Osteoblast (primary cell): ENCODE measurements at regions not wholly inside any gene's neighbourhood (a gene's known extent, or its start where the extent isn't known, plus 50 kb on each side); places are given as distances from the start of the nearest gene placed in this dataset.

Experiments
- DNase-seq: peaks from one replicate; pipeline ENCODE4 v3.0.0; 2011; ENCODE audit warnings: low spot score, mixed read lengths; ENCODE audit not compliant: insufficient read length; ENCODE audit errors: missing footprints
- H2AFZ ChIP-seq: 2 replicates; pipeline ENCODE4 v1.6.0; 2011; ENCODE audit warnings: mild to moderate bottlenecking, low read length
- H3K27ac ChIP-seq: 2 replicates; pipeline ENCODE4 v1.5.1; 2011; ENCODE audit warnings: mild to moderate bottlenecking, low read depth, low read length, moderate library complexity
- H3K27me3 ChIP-seq: 2 replicates; pipeline ENCODE4 v1.6.0; 2012; ENCODE audit warnings: mild to moderate bottlenecking, control low read depth, inconsistent platforms, low read length, moderate library complexity; ENCODE audit not compliant: insufficient read depth
- H3K36me3 ChIP-seq: 2 replicates; pipeline ENCODE4 v1.5.1; 2011; ENCODE audit warnings: mild to moderate bottlenecking, low read length, control low read depth, moderate library complexity; ENCODE audit not compliant: insufficient read depth
- H3K4me1 ChIP-seq: 2 replicates; pipeline ENCODE4 v1.5.1; 2011; ENCODE audit warnings: mild to moderate bottlenecking, low read length, control low read depth, moderate library complexity; ENCODE audit not compliant: insufficient read depth
- H3K4me2 ChIP-seq: 2 replicates; pipeline ENCODE4 v1.6.0; 2011; ENCODE audit warnings: mild to moderate bottlenecking, low read length; ENCODE audit not compliant: insufficient read depth
- H3K4me3 ChIP-seq: fragments of 200-600 bp; sonication (generic); 3 replicates; pipeline ENCODE4 v1.5.1; 2012; ENCODE audit warnings: mild to moderate bottlenecking, low read length, inconsistent platforms; ENCODE audit not compliant: insufficient read depth
- H3K79me2 ChIP-seq: 2 replicates; pipeline ENCODE4 v1.6.0; 2012; ENCODE audit warnings: mild to moderate bottlenecking, low read length, control low read depth, inconsistent platforms; ENCODE audit not compliant: insufficient read depth
- H3K9me3 ChIP-seq: 2 replicates; pipeline ENCODE4 v1.5.1; 2011; ENCODE audit warnings: low read depth, low read length, control low read depth
- H4K20me1 ChIP-seq: 2 replicates; pipeline ENCODE4 v1.6.0; 2012; ENCODE audit warnings: mild to moderate bottlenecking, low read length, control low read depth; ENCODE audit not compliant: insufficient read depth
- TF ChIP-seq, protein P1 (sequence below): IDR thresholded peaks from 2 replicates; pipeline ENCODE4 v1.5.1; 2011; ENCODE audit warnings: mild to moderate bottlenecking, low read depth, low read length, moderate library complexity; ENCODE audit errors: extremely low read depth

DNA sequence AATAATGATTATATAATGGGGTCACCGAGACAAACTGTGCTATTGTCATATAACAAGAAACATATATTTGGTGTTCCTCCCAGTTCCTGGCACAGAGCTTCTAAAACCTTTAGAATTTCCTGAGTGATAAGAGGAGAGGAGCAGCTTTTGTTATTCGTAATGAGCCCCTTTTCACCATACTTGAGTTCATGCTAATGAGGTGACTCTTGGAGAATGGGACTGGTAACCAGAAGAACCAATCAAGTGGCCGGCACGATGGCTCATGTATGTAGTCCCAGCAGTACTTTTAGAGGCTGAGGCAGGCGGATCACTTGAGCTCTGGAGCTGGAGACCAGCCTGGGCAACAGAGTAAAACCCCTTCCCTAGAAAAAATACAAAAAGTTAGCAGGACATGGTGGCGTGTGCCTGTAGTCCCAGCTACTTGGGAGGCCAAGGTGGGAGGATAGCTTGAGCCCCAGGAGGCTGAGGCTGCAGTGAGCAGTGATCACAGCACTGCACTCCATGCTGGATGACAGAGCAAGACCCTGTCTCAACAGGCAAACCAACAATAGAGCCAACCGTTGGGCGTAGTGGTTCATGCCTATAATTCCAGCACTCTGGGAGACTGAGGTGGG, 62.7 kb upstream of the FTH1 start:
- Histone ChIP-seq H3K36me3 (no peaks in the 10 kb centered on the region), H2AFZ (no peak overlapping the region), H3K4me1 (peaks cover 7% of the 10 kb centered on the region), H3K4me2 (no peak overlapping the region), H3K27me3 (peaks cover under 1% of the 10 kb centered on the region), H4K20me1 (no peaks in the 10 kb centered on the region), H3K27ac (no peak overlapping the region), H3K79me2 (no peaks in the 10 kb centered on the region), H3K4me3 (no peak overlapping the region), H3K9me3 (peaks cover 7% of the 10 kb centered on the region)
- TF ChIP-seq, protein P1, sequence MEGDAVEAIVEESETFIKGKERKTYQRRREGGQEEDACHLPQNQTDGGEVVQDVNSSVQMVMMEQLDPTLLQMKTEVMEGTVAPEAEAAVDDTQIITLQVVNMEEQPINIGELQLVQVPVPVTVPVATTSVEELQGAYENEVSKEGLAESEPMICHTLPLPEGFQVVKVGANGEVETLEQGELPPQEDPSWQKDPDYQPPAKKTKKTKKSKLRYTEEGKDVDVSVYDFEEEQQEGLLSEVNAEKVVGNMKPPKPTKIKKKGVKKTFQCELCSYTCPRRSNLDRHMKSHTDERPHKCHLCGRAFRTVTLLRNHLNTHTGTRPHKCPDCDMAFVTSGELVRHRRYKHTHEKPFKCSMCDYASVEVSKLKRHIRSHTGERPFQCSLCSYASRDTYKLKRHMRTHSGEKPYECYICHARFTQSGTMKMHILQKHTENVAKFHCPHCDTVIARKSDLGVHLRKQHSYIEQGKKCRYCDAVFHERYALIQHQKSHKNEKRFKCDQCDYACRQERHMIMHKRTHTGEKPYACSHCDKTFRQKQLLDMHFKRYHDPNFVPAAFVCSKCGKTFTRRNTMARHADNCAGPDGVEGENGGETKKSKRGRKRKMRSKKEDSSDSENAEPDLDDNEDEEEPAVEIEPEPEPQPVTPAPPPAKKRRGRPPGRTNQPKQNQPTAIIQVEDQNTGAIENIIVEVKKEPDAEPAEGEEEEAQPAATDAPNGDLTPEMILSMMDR: no peak
- no peak for DNase-seq

DNA sequence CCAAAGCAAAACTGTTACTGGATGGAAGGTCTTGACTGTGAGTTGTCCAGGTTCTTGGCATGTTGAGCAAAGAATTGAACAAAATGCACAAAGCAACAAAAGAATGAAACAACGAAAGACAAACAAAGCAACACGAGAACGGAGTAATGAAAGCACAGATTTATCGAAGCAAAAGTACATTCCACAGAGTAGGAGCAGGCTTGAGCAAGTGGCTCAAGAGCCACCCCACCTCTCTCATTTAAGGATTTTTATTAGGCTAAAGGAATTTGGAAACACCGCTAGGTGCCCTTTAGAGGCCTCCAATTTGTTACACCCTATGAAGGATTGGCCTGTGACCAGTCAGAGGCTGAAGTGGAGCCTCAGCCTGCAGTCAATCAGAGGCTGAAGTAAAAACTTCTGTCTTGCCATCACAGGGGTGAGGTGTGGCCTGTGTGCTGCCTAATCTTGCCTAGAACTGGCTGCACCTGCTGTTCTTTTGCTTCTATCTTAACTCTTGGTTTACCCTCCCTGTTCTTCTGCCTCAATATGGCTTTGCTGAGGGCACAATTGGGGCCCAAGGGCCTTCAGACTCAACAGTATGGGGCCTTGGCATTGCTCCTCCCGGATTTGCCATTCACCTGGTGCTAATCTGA, 59.4 kb upstream of the FTH1 start:
- H3K4me1 ChIP-seq: peaks cover 9% of the 10 kb centered on the region
- no peak overlapping the region for H3K4me3 ChIP-seq
- no peaks in the 10 kb centered on the region for H3K79me2 ChIP-seq
- no peaks in the 10 kb centered on the region for H3K27me3 ChIP-seq
- H3K27ac ChIP-seq: no peak overlapping the region
- no peak overlapping the region for H2AFZ ChIP-seq
- TF ChIP-seq, protein P1: no peak
- H3K36me3 ChIP-seq: no peaks in the 10 kb centered on the region
- DNase-seq: no peak
- H4K20me1 ChIP-seq: no peaks in the 10 kb centered on the region
- no peaks in the 10 kb centered on the region for H3K9me3 ChIP-seq
- H3K4me2 ChIP-seq: no peak overlapping the region

DNA sequence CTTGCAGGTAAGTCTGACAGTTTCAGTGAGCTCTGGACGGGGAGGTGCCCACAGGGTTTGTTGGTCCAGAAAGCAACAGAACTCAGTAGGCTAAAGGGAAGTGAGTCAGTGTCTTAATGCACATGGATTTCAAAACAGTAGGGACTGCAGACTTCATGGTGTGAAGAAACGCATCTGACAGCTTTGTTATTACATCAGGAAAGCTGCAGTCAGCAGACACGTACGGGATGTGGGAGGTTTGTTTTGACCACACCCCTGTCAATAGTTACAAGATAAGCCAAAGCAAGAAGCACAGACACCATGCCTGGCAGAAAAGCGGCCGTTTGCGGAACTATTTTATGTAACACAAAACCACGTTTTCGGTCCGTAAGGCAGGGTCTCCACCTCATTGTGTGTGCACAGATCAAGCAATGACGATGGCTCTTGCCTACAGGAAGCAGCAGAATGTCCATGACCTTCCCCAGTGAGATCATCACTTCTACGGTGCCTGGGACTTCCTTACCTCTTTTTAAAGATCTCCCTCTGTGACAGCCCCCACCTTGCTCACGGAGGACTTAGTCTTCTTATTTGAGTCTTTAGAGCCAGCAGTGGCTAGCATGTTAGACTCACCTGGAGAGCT, 58.2 kb upstream of the FTH1 start:
- H3K4me2 ChIP-seq: peak overlapping the region; percentile 23
- H3K27ac ChIP-seq: peak overlapping the region; percentile 49
- peak; percentile 85 for DNase-seq
- H3K4me3 ChIP-seq: no peak overlapping the region
- H3K4me1 ChIP-seq: peaks cover 9% of the 10 kb centered on the region
- peak overlapping the region; percentile 57 for H2AFZ ChIP-seq
- H3K36me3 ChIP-seq: no peaks in the 10 kb centered on the region
- TF ChIP-seq, protein P1: no peak
- H3K9me3 ChIP-seq: peaks cover 2% of the 10 kb centered on the region
- H3K79me2 ChIP-seq: no peaks in the 10 kb centered on the region
- no peaks in the 10 kb centered on the region for H3K27me3 ChIP-seq
- no peaks in the 10 kb centered on the region for H4K20me1 ChIP-seq

DNA sequence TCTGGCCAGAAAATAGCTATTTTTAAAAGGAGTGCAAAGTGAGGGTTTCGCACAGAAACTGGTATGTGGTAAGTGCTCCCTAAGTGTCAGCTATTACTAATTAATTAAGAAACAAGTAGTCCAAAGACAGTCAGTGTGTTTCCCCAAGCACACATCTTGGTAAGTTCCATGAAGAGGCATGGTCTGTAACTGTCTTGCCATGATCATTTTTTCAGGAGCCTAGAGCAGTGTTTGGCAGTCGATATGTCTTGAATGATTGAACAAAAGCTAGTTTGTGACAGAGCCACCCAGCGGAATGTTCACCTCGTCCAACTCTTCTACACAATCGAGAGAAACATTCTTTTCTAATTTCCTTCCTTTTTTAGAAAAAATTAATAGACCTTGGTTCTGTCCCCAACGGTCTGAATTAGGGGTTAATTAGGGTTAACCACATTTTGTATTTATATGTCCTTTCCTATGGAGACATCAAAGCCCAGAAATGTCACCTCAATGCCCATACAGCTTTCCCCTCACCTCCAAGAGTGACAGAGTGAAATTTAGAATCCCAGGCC, 57.6 kb upstream of the FTH1 start:
- TF ChIP-seq, protein P1: no peak
- Histone ChIP-seq H3K27ac (no peak overlapping the region), H2AFZ (peak overlapping the region; percentile 57), H3K4me1 (peaks cover 9% of the 10 kb centered on the region), H3K9me3 (peaks cover 2% of the 10 kb centered on the region), H3K36me3 (no peaks in the 10 kb centered on the region), H4K20me1 (no peaks in the 10 kb centered on the region), H3K4me3 (no peak overlapping the region), H3K79me2 (no peaks in the 10 kb centered on the region), H3K4me2 (peak overlapping the region; percentile 23), H3K27me3 (no peaks in the 10 kb centered on the region)
- no peak for DNase-seq
